Body of pancreas (tissue), 4 donors: ENCODE measurements at regions not wholly inside any gene's neighbourhood (a gene's known extent, or its start where the extent isn't known, plus 50 kb on each side); places are given as distances from the start of the nearest gene placed in this dataset.

Experiments
- POLR2A ChIP-seq, 3 donors: fragments of 450-650 bp; IDR thresholded peaks; one replicate each; pipeline ENCODE4 v1.6.1; 2016; ENCODE audit warnings: antibody characterized with exemption in 3 of 3, mild to moderate bottlenecking in 2 of 3
- TF ChIP-seq, protein P1 (sequence below), 7 experiments: fragments of 450-650 bp in 4 of 7; fragments of 200-600 bp in 3 of 7; sonication (generic) in 3 of 7; IDR thresholded peaks; one replicate each; pipeline ENCODE4 v1.5.1; 2016 to 2019; ENCODE audit warnings: antibody characterized with exemption in 7 of 7

DNA sequence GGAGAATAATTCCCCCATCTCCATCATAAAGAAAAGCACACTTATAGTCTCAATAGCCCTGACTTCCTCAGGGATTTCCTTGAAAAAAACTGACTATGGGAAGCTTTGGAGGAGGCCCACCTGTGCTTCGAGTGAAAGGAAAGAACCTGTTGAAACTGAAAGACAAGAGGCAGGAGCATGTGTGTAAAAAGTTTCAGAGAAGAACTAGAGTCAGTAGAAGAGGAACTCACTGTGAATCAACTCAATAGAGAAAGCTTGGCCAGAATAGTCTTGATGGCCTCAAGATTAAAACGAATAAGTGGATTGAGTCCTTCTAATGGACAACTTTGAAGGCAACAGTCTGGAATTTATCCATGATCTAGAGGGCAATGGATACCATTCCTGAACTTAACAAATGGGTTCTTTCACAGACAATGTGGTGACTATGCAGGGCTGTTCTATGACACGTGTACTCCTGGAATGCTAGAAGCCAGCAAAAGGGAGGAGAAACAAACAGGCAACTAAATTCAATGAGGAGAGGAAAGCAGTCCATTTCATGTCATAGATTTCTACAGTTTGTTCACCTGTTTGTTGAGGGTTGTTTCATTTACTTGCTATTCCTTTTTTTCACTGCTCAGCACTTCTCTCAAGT, 442.3 kb downstream of the GRB14 start:
- TF ChIP-seq, protein P1, sequence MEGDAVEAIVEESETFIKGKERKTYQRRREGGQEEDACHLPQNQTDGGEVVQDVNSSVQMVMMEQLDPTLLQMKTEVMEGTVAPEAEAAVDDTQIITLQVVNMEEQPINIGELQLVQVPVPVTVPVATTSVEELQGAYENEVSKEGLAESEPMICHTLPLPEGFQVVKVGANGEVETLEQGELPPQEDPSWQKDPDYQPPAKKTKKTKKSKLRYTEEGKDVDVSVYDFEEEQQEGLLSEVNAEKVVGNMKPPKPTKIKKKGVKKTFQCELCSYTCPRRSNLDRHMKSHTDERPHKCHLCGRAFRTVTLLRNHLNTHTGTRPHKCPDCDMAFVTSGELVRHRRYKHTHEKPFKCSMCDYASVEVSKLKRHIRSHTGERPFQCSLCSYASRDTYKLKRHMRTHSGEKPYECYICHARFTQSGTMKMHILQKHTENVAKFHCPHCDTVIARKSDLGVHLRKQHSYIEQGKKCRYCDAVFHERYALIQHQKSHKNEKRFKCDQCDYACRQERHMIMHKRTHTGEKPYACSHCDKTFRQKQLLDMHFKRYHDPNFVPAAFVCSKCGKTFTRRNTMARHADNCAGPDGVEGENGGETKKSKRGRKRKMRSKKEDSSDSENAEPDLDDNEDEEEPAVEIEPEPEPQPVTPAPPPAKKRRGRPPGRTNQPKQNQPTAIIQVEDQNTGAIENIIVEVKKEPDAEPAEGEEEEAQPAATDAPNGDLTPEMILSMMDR (IDR thresholded peaks at IDR 0.05), result no peak
- no peak for TF ChIP-seq POLR2A (IDR thresholded peaks at IDR 0.05)
